Kidney capillary endothelial cell (primary cell): ENCODE measurements at regions not wholly inside any gene's neighbourhood (a gene's known extent, or its start where the extent isn't known, plus 50 kb on each side); places are given as distances from the start of the nearest gene placed in this dataset.

ENCODE experiments used
- DNase-seq: peaks from one replicate; pipeline ENCODE4 v3.0.0-alpha.2; 2018; ENCODE audit warnings: low spot score

GRCh38 chr6:143621876-143622605, 55.7 kb upstream of the PHACTR2 start:
- no peak for DNase-seq

- DNase-seq = no peak
These were observed 56.4 kb upstream of the PHACTR2 start for GRCh38 chr6:143621159-143621873.

GRCh38 chr6:143620447-143620846, 57.3 kb upstream of the PHACTR2 start:
- DNase-seq = no peak

- no peak for DNase-seq
These were observed 57.9 kb upstream of the PHACTR2 start for GRCh38 chr6:143619824-143620401.

GRCh38 chr6:143616741-143617140, 61.0 kb upstream of the PHACTR2 start:
- DNase-seq = no peak

- no peak for DNase-seq
These were observed 62.0 kb upstream of the PHACTR2 start for GRCh38 chr6:143615785-143616184.

- no peak for DNase-seq
These were observed 63.5 kb upstream of the PHACTR2 start for GRCh38 chr6:143614235-143614634.

GRCh38 chr6:143613749-143614148, 64.0 kb upstream of the PHACTR2 start:
- no peak for DNase-seq

- no peak for DNase-seq
These were observed 65.6 kb upstream of the PHACTR2 start for GRCh38 chr6:143612186-143612585.

GRCh38 chr6:143611580-143611979, 66.2 kb upstream of the PHACTR2 start:
- DNase-seq = no peak

GRCh38 chr6:143609972-143610371, 67.8 kb upstream of the PHACTR2 start:
- DNase-seq = no peak

GRCh38 chr6:143609501-143609900, 68.3 kb upstream of the PHACTR2 start:
- DNase-seq = no peak

- DNase-seq = no peak
These were observed 68.9 kb upstream of the PHACTR2 start for GRCh38 chr6:143608906-143609305.

- DNase-seq = no peak
These were observed 69.8 kb upstream of the PHACTR2 start for GRCh38 chr6:143607974-143608373.

- no peak for DNase-seq
These were observed 70.6 kb upstream of the PHACTR2 start for GRCh38 chr6:143607168-143607567.

- no peak for DNase-seq
These were observed 71.8 kb upstream of the PHACTR2 start for GRCh38 chr6:143605906-143606521.

GRCh38 chr6:143603455-143603854, 74.3 kb upstream of the PHACTR2 start:
- DNase-seq = no peak

- no peak for DNase-seq
These were observed 76.3 kb upstream of the PHACTR2 start for GRCh38 chr6:143601504-143601903.

- no peak for DNase-seq
These were observed 76.9 kb upstream of the PHACTR2 start for GRCh38 chr6:143600821-143601220.

- no peak for DNase-seq
These were observed 79.2 kb upstream of the PHACTR2 start for GRCh38 chr6:143598466-143599080.

- DNase-seq = no peak
These were observed 80.9 kb upstream of the PHACTR2 start for GRCh38 chr6:143596866-143597265.

GRCh38 chr6:143595251-143596036, 82.3 kb upstream of the PHACTR2 start:
- DNase-seq = no peak
